ENCODE measurements at regions not wholly inside any gene's neighbourhood (a gene's known extent, or its start where the extent isn't known, plus 50 kb on each side); places are given as distances from the start of the nearest gene placed in this dataset.

- DNase-seq, result no peak
Measured at GRCh38 chr6:98648211-98648914, 186.0 kb upstream of the POU3F2 start.

- DNase-seq, result no peak
Measured at GRCh38 chr6:98650941-98651340, 183.4 kb upstream of the POU3F2 start.

GRCh38 chr6:98653179-98653578 is 181.2 kb upstream of the POU3F2 start:
- DNase-seq, result no peak

- DNase-seq, result no peak
Measured at GRCh38 chr6:98657764-98658163, 176.6 kb upstream of the POU3F2 start.

GRCh38 chr6:98669371-98669770 is 165.0 kb upstream of the POU3F2 start:
- no peak for DNase-seq

- no peak for DNase-seq
Measured at GRCh38 chr6:98670045-98670746, 164.2 kb upstream of the POU3F2 start.

GRCh38 chr6:98672681-98673475 is 161.5 kb upstream of the POU3F2 start:
- DNase-seq, result no peak

GRCh38 chr6:98678481-98678880 is 155.9 kb upstream of the POU3F2 start:
- DNase-seq, result no peak

GRCh38 chr6:98686008-98686601 is 148.3 kb upstream of the POU3F2 start:
- DNase-seq, result no peak

GRCh38 chr6:98687752-98688151 is 146.6 kb upstream of the POU3F2 start:
- DNase-seq, result no peak

GRCh38 chr6:98695091-98695801 is 139.1 kb upstream of the POU3F2 start:
- no peak for DNase-seq

- no peak for DNase-seq
Measured at GRCh38 chr6:98711380-98711779, 123.0 kb upstream of the POU3F2 start.

GRCh38 chr6:98716341-98716740 is 118.0 kb upstream of the POU3F2 start:
- no peak for DNase-seq

- DNase-seq, result no peak
Measured at GRCh38 chr6:98717322-98717877, 117.0 kb upstream of the POU3F2 start.

GRCh38 chr6:98717988-98718387 is 116.4 kb upstream of the POU3F2 start:
- no peak for DNase-seq

GRCh38 chr6:98724537-98724936 is 109.8 kb upstream of the POU3F2 start:
- DNase-seq, result no peak

GRCh38 chr6:98747273-98747672 is 87.1 kb upstream of the POU3F2 start:
- DNase-seq, result no peak

- DNase-seq, result no peak
Measured at GRCh38 chr6:98747960-98748359, 86.4 kb upstream of the POU3F2 start.

GRCh38 chr6:98759459-98759858 is 74.9 kb upstream of the POU3F2 start:
- no peak for DNase-seq

- no peak for DNase-seq
Measured at GRCh38 chr6:98764373-98764911, 69.9 kb upstream of the POU3F2 start.

- DNase-seq, result no peak
Measured at GRCh38 chr6:98769546-98769945, 64.8 kb upstream of the POU3F2 start.

GRCh38 chr6:98775205-98775604 is 59.2 kb upstream of the POU3F2 start:
- no peak for DNase-seq

All from CD4-positive, alpha-beta T cell treated with Interleukin-4 for 1 hour (primary cell).